ENCODE measurements at regions not wholly inside any gene's neighbourhood (a gene's known extent, or its start where the extent isn't known, plus 50 kb on each side); places are given as distances from the start of the nearest gene placed in this dataset.

- Mint-ChIP-seq H3K9me3 (no peaks in the 10 kb centered on the region), H3K27me3 (ENCODE audit: low read depth) (peaks cover 37% of the 10 kb centered on the region), H3K27ac (no peak overlapping the region), H3K36me3 (no peaks in the 10 kb centered on the region), H3K4me1 (no peaks in the 10 kb centered on the region), H3K4me3 (no peak overlapping the region)
- no peak for DNase-seq (ENCODE audit: low spot score in 2 of 2, unreplicated experiment in 2 of 2)
- no peak for TF ChIP-seq CTCF (IDR thresholded peaks at IDR 0.05; ENCODE audit: unreplicated experiment)
These were observed 96.8 kb upstream of the ADAMTS16 start for GRCh38 chr5:5043346-5043745.

- TF ChIP-seq CTCF (IDR thresholded peaks at IDR 0.05; ENCODE audit: unreplicated experiment): no peak
- Mint-ChIP-seq H3K4me1 (no peaks in the 10 kb centered on the region), H3K9me3 (no peaks in the 10 kb centered on the region), H3K27ac (no peak overlapping the region), H3K27me3 (ENCODE audit: low read depth) (peaks cover 34% of the 10 kb centered on the region), H3K36me3 (no peaks in the 10 kb centered on the region), H3K4me3 (no peak overlapping the region)
- no peak for DNase-seq (ENCODE audit: low spot score in 2 of 2, unreplicated experiment in 2 of 2)
These were observed 95.8 kb upstream of the ADAMTS16 start for GRCh38 chr5:5044247-5044840.

- DNase-seq (ENCODE audit: low spot score in 2 of 2, unreplicated experiment in 2 of 2): no peak
- H3K36me3 Mint-ChIP-seq: no peaks in the 10 kb centered on the region
- peaks cover 37% of the 10 kb centered on the region for H3K27me3 Mint-ChIP-seq (ENCODE audit: low read depth)
- H3K4me1 Mint-ChIP-seq: no peaks in the 10 kb centered on the region
- no peak overlapping the region for H3K4me3 Mint-ChIP-seq
- H3K27ac Mint-ChIP-seq: no peak overlapping the region
- TF ChIP-seq CTCF (IDR thresholded peaks at IDR 0.05; ENCODE audit: unreplicated experiment): no peak
- H3K9me3 Mint-ChIP-seq: no peaks in the 10 kb centered on the region
These were observed 93.2 kb upstream of the ADAMTS16 start for GRCh38 chr5:5046680-5047502.

- Mint-ChIP-seq H3K27ac (no peak overlapping the region), H3K4me1 (no peaks in the 10 kb centered on the region), H3K36me3 (no peaks in the 10 kb centered on the region), H3K9me3 (peaks cover 4% of the 10 kb centered on the region), H3K27me3 (ENCODE audit: low read depth) (peaks cover 37% of the 10 kb centered on the region), H3K4me3 (no peak overlapping the region)
- no peak for TF ChIP-seq CTCF (IDR thresholded peaks at IDR 0.05; ENCODE audit: unreplicated experiment)
- no peak for DNase-seq (ENCODE audit: low spot score in 2 of 2, unreplicated experiment in 2 of 2)
These were observed 89.3 kb upstream of the ADAMTS16 start for GRCh38 chr5:5050801-5051200.

- Mint-ChIP-seq H3K27me3 (ENCODE audit: low read depth) (peaks cover 17% of the 10 kb centered on the region), H3K4me1 (peaks cover 15% of the 10 kb centered on the region), H3K27ac (no peak overlapping the region), H3K4me3 (no peak overlapping the region), H3K9me3 (peaks cover 9% of the 10 kb centered on the region), H3K36me3 (no peaks in the 10 kb centered on the region)
- TF ChIP-seq CTCF (IDR thresholded peaks at IDR 0.05; ENCODE audit: unreplicated experiment): no peak
- no peak for DNase-seq (ENCODE audit: low spot score in 2 of 2, unreplicated experiment in 2 of 2)
These were observed 84.4 kb upstream of the ADAMTS16 start for GRCh38 chr5:5055712-5056111.
